Smooth muscle cell (in vitro differentiated cells): ENCODE measurements at regions not wholly inside any gene's neighbourhood (a gene's known extent, or its start where the extent isn't known, plus 50 kb on each side); places are given as distances from the start of the nearest gene placed in this dataset.
"Not testable (repeated sequence)": the region's sequence is repeated elsewhere in the genome, so short reads cannot be mapped to it uniquely, and the experiment has no call there.

ENCODE experiments used
- DNase-seq: peaks from one replicate; lab custom pipeline; 2025; ENCODE audit not compliant: unreplicated experiment; lab: John Stamatoyannopoulos, UW
- H2AFZ ChIP-seq: fragments of 200-600 bp; sonication (generic); 2 replicates; pipeline ENCODE4 v1.6.0; 2016; ENCODE audit warnings: antibody characterized with exemption, low read depth, mild to moderate bottlenecking
- H3F3A ChIP-seq: fragments of 200-600 bp; sonication (generic); 2 replicates; pipeline ENCODE4 v1.6.0; 2017; ENCODE audit warnings: antibody characterized with exemption, low read depth
- H3K27ac ChIP-seq: fragments of 200-600 bp; sonication (generic); 2 replicates; pipeline ENCODE4 v1.5.1; 2016; ENCODE audit warnings: low read depth, mild to moderate bottlenecking
- H3K27me3 ChIP-seq: fragments of 200-600 bp; sonication (generic); 2 replicates; pipeline ENCODE4 v1.6.1; 2016; ENCODE audit warnings: low read depth, mild to moderate bottlenecking
- H3K36me3 ChIP-seq: fragments of 200-600 bp; sonication (generic); 2 replicates; pipeline ENCODE4 v1.5.1; 2016; ENCODE audit warnings: low read depth
- H3K4me1 ChIP-seq: fragments of 200-600 bp; sonication (generic); 2 replicates; pipeline ENCODE4 v1.5.1; 2016; ENCODE audit warnings: low read depth
- H3K4me2 ChIP-seq: fragments of 200-600 bp; sonication (generic); 2 replicates; pipeline ENCODE4 v1.6.0; 2016; ENCODE audit warnings: mild to moderate bottlenecking
- H3K4me3 ChIP-seq: fragments of 200-600 bp; sonication (generic); 2 replicates; pipeline ENCODE4 v1.5.1; 2016; ENCODE audit warnings: mild to moderate bottlenecking
- H3K79me2 ChIP-seq: fragments of 200-600 bp; sonication (generic); 2 replicates; pipeline ENCODE4 v1.6.0; 2016; ENCODE audit warnings: low read depth, mild to moderate bottlenecking
- H3K9ac ChIP-seq: fragments of 200-600 bp; sonication (generic); 2 replicates; pipeline ENCODE4 v1.6.0; 2016; ENCODE audit warnings: low read depth
- H3K9me3 ChIP-seq: fragments of 200-600 bp; sonication (generic); replicated peaks from 2 replicates; pipeline ENCODE4 v1.5.1; 2016; ENCODE audit warnings: low read depth
- H4K20me1 ChIP-seq: fragments of 200-600 bp; sonication (generic); 2 replicates; pipeline ENCODE4 v1.6.0; 2016; ENCODE audit warnings: low read depth
- CTCF ChIP-seq: fragments of 200-600 bp; sonication (generic); IDR thresholded peaks from 2 replicates; pipeline ENCODE4 v1.5.1; 2017; ENCODE audit warnings: borderline replicate concordance, mild to moderate bottlenecking, antibody characterized with exemption; ENCODE audit not compliant: insufficient read depth, poor library complexity, severe bottlenecking
- WGBS: methylation state at CpG from one replicate; pipeline ENCODE4 v1.1.7; 2016; ENCODE audit warnings: low lambda C conversion rate; 5-methylcytosine and 5-hydroxymethylcytosine counted together

- Histone ChIP-seq H3K4me1 (no peaks in the 10 kb centered on the region), H3K36me3 (no peaks in the 10 kb centered on the region), H3K79me2 (no peaks in the 10 kb centered on the region), H3K4me3 (no peak overlapping the region), H3F3A (no peaks in the 10 kb centered on the region), H3K4me2 (no peak overlapping the region), H3K27me3 (no peaks in the 10 kb centered on the region), H2AFZ (no peak overlapping the region), H3K9me3 (no peaks in the 10 kb centered on the region), H4K20me1 (no peaks in the 10 kb centered on the region), H3K9ac (no peak overlapping the region), H3K27ac (no peak overlapping the region)
- TF ChIP-seq CTCF, result no peak
- DNase-seq, result no peak
- WGBS, result 96% methylated on average over 3 of the region's 3 CpGs
Measured at GRCh38 chr5:89524785-89525184, 641.8 kb upstream of the MEF2C start.

- H3K27me3 ChIP-seq, H3K4me3 ChIP-seq, H3K36me3 ChIP-seq, H3K4me1 ChIP-seq, H3K9ac ChIP-seq, H3K79me2 ChIP-seq, DNase-seq, H3K4me2 ChIP-seq, H2AFZ ChIP-seq, H3K9me3 ChIP-seq, H3K27ac ChIP-seq, H4K20me1 ChIP-seq, H3F3A ChIP-seq: not testable (repeated sequence)
Measured at GRCh38 chr5:89523867-89524266, 640.9 kb upstream of the MEF2C start.

- Histone ChIP-seq H3K4me3 (no peak overlapping the region), H3K4me1 (no peaks in the 10 kb centered on the region), H4K20me1 (no peaks in the 10 kb centered on the region), H3K4me2 (no peak overlapping the region), H3K9me3 (no peaks in the 10 kb centered on the region), H3K27me3 (no peaks in the 10 kb centered on the region), H3F3A (no peaks in the 10 kb centered on the region), H3K36me3 (no peaks in the 10 kb centered on the region), H3K27ac (no peak overlapping the region), H3K9ac (no peak overlapping the region), H3K79me2 (no peaks in the 10 kb centered on the region), H2AFZ (no peak overlapping the region)
- TF ChIP-seq CTCF, result no peak
- WGBS, result 89% methylated on average over 2 of the region's 2 CpGs
- no peak for DNase-seq
Measured at GRCh38 chr5:89520771-89521170, 637.8 kb upstream of the MEF2C start.

- WGBS, result 57% methylated on average over 3 of the region's 3 CpGs
- H3K36me3 ChIP-seq, result no peaks in the 10 kb centered on the region
- H3K4me2 ChIP-seq, result no peak overlapping the region
- no peaks in the 10 kb centered on the region for H3K4me1 ChIP-seq
- no peaks in the 10 kb centered on the region for H4K20me1 ChIP-seq
- H3K27me3 ChIP-seq, result no peaks in the 10 kb centered on the region
- peak overlapping the region; percentile 18 for H2AFZ ChIP-seq
- no peaks in the 10 kb centered on the region for H3K79me2 ChIP-seq
- no peaks in the 10 kb centered on the region for H3K9me3 ChIP-seq
- DNase-seq, result no peak
- H3F3A ChIP-seq, result no peaks in the 10 kb centered on the region
- H3K4me3 ChIP-seq, result no peak overlapping the region
- TF ChIP-seq CTCF, result no peak
- no peak overlapping the region for H3K9ac ChIP-seq
- no peak overlapping the region for H3K27ac ChIP-seq
Measured at GRCh38 chr5:89513299-89514044, 630.5 kb upstream of the MEF2C start.
